Activated CD4-positive, alpha-beta T cell treated with anti-CD3 and anti-CD28 coated beads, Interleukin-2, amount 50 U/mL, for 48 hours (primary cell): ENCODE measurements at regions not wholly inside any gene's neighbourhood (a gene's known extent, or its start where the extent isn't known, plus 50 kb on each side); places are given as distances from the start of the nearest gene placed in this dataset.

Experiments used
- DNase-seq, 2 experiments: peaks; one replicate each; pipeline ENCODE4 v3.0.0-alpha.2; 2020

DNA sequence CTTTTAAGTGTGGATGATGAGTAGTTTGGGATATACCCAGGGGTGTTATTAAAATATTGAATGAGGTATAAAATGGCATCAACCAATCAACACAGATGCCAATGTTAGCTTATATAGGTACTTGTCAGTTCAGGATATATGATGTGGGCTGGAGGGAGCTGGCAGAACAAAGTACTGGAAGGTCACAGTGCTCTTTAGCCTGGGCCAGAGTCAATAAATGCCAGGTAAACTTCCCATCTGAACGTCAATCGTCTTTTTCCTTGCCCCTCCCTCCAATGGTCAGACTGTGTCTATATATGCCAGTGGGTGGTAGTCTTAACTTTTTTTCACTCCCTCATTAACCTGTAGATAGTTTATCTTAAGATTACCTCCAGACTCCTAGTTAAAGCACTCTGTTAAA is 140.8 kb upstream of the RBMS1 start:
- no peak for DNase-seq

DNA sequence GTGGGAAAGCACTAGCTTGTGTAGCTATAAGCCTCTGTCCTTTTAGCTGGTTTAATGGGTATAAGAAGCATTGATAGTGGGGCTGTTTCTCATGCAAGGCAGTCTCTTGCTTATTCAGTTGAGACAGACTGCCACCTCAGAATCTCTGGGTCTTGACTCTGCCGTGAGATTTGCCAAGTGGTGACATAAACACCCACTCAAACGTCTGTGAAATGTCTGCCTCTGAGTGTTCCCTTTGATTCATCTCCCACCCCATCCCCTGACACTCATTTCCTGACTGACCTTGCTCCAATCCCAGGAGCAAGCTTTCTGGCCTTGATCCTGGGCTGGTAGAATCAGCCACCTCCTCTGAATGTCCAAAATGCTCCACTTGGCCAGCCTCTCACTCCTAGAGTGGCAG is 141.9 kb upstream of the RBMS1 start:
- no peak for DNase-seq

DNA sequence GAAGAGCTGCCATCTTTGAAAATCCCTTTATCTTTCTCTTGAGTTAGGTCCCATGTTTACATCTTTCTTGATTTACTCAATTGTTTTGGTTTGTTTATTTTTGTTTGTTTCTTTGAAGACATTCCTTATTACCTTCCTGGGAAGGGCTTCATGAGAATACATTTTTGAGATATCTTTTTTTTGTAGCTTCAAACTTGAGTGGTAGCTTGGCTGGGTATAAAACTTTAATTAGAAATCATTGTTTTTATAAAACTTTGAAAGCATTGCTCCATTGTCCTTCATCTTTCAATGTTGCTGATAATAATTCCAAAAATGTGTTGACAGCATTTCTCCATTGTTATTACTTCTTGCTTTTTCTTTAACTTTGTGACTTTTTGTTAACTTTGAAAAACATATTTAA is 145.9 kb upstream of the RBMS1 start:
- no peak for DNase-seq

DNA sequence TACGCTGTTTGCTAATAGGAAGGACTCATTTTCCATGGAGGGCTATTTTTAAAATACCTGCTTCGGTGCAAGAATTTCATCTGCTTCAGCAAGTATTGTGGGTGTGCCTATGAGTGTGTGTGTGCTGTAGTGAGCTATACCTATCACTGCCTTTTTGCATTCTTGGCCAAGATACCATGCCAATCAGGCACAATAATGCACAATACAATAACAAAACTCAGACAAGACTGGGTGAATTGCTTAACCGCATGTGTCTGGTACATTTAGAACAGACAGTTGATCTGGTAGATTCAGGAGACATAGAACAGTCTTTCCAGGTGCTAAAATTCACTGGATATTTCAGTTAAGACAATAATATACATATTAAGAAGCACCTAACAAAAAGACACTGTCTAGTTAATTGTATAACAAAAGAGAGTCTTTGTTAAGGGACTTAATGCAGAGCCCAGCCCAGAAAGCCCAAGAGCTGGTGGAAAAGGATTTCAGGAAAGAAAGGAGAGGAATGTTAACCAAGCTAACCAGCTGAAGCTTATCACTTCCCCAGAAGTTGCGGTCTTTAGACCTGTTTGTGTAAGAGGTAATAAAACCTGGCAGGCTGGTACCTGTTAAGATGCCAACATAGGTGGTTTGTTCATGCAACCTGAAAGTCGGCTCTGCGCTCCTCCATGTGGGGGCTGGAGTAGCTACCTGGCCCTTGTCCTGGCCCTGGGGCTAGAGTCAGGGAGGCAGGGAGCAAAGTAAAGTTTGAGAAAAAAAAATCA is 153.3 kb upstream of the RBMS1 start:
- no peak for DNase-seq

DNA sequence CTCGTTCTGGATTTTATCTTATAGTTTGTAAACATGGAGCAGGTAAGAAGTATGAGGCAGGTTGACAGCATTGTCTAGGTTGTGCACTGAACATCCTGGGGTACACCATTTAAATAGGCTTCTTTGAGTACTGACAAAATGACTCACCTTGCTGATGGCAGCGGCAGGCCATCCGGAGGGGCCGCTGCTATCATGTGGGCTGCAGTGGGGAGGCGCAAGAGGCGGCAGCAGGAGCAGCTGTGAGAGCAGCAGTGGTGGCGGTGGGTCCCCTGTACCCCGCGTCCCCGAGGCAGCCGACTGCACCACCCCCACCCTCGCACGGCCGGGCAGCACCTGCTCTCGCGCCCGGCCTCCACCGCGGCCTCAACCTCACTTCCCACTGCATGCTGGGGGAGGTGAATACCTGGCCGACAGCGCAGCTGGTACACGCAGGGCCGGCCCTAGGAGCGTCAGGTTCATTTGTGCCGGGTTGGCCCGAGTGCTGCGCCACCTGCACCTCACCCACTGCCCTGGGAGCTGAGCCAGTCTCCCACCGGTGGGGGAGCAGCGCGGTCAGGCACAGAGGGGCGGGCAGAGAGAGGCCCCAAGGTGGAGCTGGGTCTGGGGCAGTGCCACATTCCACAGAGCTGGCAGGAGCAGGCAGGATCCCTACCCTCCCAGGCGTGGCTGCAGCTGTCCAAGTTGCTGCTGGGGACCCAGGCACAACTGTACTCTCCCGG is 154.5 kb upstream of the RBMS1 start:
- no peak for DNase-seq

DNA sequence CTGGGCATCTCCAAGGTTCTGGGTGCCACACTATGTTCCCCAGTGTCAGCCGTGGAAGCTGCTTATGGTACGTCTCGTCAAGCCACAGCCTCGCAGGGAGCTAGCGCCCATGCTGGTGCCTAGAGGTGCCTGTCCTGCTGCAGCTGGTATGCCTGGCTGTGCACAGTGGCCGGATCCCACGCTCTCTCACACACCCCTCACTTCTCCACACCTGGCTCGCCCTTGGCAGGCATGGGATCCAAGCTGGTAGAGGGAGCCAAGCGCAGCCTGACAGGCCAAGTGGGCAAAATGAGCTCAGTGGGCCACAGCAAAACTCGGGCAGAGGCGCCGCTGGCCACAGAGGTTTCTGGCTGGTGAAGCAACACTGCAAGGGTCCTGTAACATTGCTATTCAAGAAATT is 156.1 kb upstream of the RBMS1 start:
- no peak for DNase-seq

DNA sequence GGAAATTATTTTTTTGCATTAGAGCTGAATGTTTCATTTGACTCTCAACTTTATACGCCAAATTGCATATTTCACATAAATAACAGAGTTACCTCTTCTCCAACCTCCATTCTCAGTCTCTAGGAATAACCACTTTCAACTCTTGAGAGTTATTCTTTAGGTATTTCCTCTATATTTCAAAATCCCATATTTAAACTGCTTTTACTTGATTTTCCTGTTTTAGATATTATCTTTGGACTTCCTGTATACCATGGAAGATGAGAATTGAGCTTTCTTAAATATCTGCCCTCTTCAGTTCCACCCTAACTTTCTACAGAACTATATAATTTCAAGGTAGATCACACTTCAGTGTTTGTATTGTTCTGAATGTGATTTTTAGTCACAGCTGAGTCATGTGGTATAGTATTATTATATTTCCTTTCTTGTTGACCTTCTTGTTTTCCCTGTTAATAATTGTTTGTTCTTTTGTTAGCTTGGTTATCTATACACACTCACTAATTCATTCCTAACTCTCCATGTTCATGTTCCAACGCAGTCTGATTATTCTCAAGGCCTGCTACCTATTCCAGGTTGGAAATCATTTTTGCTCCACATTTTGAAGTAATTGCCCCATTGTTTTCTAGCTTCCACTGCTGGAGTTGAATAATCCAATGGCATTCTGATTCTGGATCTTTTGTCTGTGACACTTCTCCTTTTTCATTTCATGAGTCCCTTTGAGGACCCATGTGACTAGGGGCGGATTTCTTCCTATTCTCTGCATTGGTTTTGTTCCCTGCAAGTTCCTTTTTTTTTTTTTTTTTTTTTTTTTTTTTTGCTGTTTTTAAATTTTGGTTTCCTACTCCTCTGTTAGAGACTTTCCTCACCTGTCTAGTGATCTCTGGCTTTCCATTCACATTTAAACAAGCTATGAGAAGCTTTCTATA is 156.8 kb upstream of the RBMS1 start:
- DNase-seq: no peak

DNA sequence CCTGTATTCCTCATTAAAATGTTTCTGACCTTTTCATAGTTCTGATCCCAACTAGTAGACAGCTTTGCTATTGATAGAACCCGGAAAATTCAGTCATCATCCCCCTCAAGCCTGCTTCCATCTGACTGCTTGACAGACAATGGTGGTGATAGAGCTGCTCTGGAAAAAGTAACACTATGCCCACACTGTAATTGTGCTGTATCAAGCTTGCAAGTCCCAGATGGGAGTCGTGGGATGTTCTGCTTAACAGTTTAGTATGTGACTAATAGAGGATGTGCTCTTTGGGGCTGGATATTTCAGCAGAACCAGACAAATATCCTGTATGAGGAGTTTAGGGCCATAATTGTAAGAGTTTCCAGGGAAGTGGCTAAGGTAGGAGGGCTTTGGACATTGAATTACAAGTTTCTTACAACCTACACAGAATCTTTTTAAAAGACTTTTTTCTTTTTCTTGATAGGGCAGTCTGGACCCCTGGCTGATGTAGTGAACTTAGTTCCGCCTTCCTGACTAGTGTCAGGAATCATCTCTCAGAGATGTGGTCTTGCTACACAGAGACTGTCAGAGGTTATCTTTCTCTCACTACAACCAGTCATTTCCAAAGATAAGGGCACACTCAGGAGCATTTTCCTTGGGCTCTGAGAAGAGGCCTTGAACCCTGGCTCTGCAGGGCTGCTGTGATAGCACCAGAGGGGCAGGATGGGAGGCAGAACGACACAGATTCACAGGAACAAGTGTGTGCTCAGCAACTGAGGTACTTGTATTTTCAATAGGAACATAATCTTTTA is 158.0 kb upstream of the RBMS1 start:
- peak in 1 of 2 experiments; percentile 10 for DNase-seq

DNA sequence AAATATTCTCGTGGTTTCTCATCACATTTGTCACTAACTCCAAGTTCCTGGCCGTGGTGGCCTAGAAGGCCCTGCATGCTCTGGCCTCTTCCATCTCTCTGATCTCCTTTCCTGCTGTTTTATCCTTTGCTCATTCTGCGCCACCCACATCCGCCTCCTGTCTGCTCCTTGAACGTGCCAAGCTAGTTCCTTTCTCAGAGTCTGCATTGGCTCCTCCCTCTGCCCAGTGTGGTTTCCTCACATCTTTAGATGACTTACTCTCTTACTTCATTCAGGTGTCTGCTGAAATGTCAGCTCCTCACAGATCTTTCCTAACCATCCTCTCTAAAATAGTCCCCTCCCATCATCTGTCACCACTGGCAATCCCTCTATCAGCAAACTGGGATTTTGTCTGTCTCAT is 158.6 kb upstream of the RBMS1 start:
- peak; percentile 70 to 79 for DNase-seq

DNA sequence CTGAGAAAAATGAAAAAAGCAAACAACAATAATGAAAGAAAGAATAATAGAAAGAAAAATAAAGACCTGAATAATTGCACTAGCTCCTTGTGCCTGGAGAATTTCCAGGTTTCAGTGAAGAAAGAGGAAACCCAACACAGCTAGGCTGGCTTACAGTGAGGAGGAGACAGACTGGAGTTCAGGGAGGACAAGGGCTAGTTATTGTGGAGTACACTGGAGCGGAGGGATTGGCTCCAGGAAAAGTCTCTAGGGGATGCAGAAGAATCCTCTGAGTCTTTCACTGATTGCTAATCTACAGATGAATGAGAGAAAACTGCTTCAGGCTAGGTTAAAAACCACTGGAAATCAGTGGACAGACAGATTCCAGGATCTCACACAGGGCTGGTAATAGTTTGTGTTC is 163.6 kb upstream of the RBMS1 start:
- no peak for DNase-seq

DNA sequence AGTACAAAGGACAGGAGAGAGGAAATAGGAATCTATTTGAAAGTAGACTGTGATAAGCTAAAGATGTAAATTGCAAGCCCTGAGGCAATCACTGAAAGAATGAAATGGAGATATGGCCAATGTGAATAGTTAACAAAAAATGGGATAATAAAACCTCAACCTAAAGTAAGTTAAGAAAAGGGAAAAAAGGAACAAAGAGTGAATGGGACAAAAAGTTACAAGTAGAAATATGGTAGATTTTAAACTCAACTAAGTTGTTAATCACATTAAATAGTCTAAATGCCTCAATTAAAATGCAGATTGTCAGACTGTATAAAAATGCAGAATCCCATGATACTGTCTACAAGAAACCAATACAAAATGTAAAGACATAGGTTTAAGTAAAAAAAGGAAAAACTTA is 165.2 kb upstream of the RBMS1 start:
- no peak for DNase-seq

DNA sequence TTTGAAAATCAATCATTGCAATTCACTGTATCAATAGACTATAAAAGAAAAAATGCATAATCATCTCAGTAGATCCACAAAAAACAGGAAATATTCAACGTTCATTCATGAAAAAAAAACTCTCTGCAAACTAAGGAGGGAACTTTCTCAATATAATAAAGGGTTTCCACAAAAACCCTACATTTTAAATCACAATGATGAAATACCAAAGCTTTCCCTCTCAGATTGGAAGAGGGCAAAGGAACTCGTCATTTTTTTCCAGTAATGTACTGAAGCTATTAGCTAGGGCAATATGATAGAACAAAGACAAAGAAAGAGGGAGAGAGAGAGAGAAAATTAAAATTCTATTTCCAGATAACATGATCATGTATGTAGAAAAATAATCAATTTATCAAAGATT is 167.1 kb upstream of the RBMS1 start:
- no peak for DNase-seq

DNA sequence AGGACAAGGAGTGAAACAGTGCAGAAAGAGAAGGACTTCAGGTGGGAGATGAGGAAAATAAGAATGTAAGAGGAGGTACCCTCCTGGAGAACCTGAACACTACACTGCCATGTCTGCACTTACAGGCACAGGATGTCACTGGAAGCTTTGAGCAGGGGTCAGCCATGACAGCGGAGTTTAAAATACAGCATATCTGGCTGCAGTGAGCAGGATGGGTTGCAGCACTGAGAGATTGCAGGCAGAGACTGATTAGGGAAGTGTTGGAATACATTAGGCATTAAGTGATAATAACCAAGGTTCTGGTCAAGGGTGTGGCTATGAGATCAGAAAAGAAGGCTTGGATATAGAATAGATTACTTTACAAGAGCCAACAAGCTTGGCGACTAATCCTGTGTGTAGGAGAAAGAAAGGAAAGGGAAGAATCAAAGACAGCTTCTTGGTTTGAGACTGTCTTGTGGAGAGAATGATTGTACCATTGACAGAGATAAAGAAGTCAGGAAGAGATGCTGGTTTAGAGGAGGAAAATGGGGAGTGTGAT is 171.1 kb upstream of the RBMS1 start:
- DNase-seq: no peak

DNA sequence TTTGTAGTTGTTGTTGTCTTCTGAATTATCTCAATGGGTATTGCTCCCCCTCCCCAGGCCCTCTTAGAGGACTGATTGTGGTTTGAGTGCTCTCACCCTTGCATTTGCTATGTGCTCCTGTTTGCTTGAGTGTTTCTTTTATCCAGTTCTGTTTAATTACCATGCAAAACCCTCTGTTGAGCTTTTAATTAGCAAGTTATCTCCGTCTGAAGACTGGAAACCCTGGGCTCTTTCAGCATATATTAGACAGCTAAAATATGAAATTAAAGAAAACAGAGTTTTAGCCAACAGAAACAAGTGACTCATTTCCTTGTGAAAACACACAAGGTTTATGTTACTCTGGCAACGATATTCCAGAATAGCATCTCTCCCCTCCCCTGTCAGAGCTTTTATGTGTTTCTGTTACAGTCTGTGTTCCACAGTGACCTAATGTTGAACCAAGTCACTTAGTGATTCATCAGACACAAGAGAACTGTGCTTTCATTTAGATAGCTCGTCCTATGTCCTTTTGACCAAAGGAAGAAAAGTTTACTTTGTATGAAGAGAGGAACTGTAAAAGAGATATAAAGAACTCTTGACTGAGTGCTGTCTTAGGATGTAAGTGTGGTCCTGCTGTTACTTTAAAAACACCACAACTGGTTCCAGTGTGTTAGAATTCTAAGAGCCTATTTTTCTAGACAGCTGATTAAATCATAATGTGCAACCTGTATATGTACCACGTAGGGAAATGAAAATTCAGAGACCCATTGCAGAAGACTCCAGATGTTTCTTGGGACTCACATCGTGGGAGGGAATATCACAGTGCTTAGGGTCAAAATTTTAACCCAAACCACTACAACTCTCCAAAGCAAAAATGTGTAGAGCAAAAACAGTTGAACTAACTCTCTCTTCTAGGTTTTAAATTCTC is 172.8 kb upstream of the RBMS1 start:
- no peak for DNase-seq

DNA sequence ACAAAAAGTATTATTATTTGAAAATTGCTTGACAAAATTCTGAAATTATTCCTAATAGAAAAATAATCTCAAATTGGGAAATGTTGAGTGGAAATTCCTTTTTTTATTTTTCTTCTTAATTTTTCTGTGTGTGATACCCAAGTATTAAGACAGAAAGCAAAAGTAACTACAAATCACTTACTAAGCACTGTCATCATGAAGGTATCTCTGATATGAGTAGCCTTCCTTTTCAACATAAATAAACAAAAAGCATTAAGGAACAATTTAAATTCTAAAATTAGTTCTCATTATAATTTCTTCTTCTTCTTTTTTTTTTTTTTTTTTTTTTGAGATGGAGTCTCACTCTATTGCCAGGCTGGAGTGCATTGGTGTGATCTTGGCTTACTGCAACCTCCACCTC is 174.2 kb upstream of the RBMS1 start:
- DNase-seq: no peak

DNA sequence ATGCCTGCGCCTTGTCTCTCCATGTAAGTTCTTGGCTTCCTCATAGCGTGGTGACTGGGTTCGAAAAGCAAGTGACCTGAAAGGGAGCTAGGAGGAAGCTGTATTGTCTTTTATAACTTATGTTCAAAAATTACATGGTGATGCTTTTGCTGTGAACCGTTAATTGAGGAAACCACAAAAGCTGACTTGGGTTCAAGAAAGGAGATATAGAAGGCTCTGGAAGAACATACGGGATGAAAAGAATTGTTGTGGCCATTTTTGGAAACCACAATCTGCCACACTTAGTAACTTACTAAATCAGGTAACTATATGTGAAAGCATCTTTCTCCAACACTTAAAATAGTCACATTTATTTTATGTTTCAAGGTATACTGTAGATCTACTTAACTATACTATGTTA is 177.0 kb upstream of the RBMS1 start:
- no peak for DNase-seq

DNA sequence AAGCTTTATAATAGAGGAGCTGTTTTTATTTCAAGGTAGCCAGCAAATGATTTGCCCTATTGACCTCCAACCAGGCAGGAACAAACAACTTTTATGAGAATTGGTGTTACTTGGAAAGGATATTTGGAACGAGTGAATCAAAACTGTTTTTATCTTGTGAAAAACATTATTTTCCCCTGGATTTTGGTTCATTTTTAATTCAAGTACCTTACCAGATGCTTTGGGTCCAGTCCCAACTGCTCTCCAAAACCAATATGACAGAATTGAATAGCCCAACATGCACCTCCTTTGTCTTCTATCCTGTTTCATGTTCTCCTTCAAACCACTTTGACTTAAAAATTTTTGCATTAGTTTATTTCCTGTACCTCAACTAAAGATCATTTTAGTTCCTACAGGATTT is 178.6 kb upstream of the RBMS1 start:
- no peak for DNase-seq

DNA sequence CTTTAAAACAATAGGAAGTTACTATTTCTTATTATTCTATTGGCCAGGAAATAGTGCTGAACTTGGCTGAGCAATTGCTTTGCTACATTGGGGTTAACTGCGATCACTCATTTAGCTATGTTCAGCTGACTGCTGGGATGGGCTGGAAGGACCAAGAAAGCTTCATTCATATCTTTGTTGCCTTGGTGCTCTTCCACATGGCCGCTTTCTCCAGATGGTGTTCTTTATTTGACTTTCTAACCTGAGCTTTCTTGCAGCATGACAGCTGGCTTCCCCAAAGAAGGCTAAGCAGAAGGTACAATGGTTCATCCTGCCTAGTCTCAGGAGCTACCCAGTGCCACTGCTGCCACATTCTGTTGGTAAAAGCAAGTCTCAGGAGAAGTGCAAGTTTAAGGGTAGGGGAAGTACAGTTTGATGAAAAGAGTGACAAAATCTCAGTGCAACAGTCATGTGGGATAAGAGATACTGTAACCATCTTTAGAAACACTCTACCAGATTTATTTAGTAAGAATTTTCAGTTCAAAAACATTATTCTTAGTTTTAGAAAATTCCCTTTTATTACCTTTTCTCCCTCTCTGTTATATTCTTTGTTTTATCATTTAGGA is 180.6 kb upstream of the RBMS1 start:
- no peak for DNase-seq

DNA sequence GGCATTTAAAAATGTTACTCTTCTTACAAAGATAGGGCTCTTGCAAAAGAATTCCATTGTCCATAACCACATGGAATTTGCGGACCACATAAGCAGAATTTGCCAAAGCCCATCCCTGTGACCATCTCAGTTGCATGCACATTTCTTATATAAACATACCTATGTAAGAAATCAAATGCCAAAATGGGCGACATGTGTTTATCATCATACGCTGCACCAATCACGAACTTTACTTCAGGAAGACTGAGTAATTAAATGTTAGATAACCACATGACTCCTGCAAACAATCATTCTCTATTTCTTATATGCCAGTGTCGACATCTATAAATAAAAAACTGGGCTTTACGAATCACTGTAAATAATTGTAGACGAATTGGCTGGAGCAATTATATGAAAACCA is 186.1 kb upstream of the RBMS1 start:
- no peak for DNase-seq

DNA sequence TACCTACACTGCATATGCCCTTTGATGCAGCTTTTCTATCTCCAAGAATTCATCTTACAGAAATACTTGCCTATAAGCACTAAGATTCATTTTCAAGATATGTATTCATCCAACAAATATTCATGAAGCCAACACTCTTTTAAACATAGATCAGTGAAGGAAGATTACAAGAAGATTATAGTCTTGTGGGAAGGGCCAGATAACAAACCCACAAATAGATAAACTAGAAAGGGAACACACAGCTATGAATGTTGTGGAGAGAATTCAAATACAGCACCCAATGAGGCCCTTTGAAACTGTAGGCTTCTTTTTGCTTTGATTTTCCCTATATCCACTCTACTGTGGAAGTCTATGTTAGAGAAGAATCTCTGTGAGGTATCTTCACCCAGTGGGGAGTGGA is 186.7 kb upstream of the RBMS1 start:
- no peak for DNase-seq

DNA sequence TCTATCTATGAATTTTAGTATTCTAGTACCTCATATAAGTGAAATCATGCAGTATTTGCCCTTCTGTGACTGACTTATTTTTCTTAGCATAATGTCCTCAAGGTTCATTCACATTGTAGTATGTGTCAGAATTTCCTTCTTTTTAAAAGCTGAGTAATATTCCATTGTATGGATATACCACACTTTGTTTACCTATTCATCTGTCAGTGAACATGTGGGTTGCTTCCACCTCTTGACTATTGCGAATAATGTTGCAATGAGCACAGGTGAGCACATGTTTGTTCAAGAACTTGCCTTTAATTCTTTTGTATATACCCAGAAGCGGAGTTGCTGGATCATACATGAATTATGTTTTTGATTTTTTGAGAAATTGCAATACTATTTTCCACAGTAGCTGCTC is 187.4 kb upstream of the RBMS1 start:
- no peak for DNase-seq
